T-helper 1 cell treated with Interleukin-12 subunit alpha and Interleukin-12 subunit beta and Interleukin-4 antibody, amounts not matched to agents 30 ng/mL and 1 ng/mL, for 36 hours (primary cell): ENCODE measurements at regions not wholly inside any gene's neighbourhood (a gene's known extent, or its start where the extent isn't known, plus 50 kb on each side); places are given as distances from the start of the nearest gene placed in this dataset.

Source experiments
- intact Hi-C: fragments of 100-400 bp; cut with micrococcal nuclease; formaldehyde crosslinking; loops from one replicate; pipeline ENCODE4 v1.15.1; 2024

GRCh38 chr20:50416269-50417022 lies 93.7 kb upstream of the PTPN1 start:
- intact Hi-C loops, result no loop called here

GRCh38 chr20:50417023-50417329 lies 93.2 kb upstream of the PTPN1 start:
- intact Hi-C loops, result no loop called here

GRCh38 chr20:50417484-50418235 lies 92.5 kb upstream of the PTPN1 start:
- intact Hi-C loops, result no loop called here

- intact Hi-C loops, result no loop called here
Measured at GRCh38 chr20:50418890-50419642, 91.1 kb upstream of the PTPN1 start.

- intact Hi-C loops, result no loop called here
Measured at GRCh38 chr20:50420380-50420779, 89.8 kb upstream of the PTPN1 start.

GRCh38 chr20:50421356-50422340 lies 88.5 kb upstream of the PTPN1 start:
- intact Hi-C loops, result no loop called here

GRCh38 chr20:50423758-50424157 lies 86.4 kb upstream of the PTPN1 start:
- intact Hi-C loops, result no loop called here

- intact Hi-C loops, result no loop called here
Measured at GRCh38 chr20:50425076-50425475, 85.1 kb upstream of the PTPN1 start.

- intact Hi-C loops, result no loop called here
Measured at GRCh38 chr20:50426866-50427718, 83.1 kb upstream of the PTPN1 start.

GRCh38 chr20:50427719-50428083 lies 82.5 kb upstream of the PTPN1 start:
- intact Hi-C loops, result no loop called here

- intact Hi-C loops, result no loop called here
Measured at GRCh38 chr20:50428097-50428828, 81.9 kb upstream of the PTPN1 start.

- intact Hi-C loops, result no loop called here
Measured at GRCh38 chr20:50429412-50429811, 80.8 kb upstream of the PTPN1 start.

GRCh38 chr20:50431066-50431450 lies 79.1 kb upstream of the PTPN1 start:
- intact Hi-C loops, result no loop called here

- intact Hi-C loops, result no loop called here
Measured at GRCh38 chr20:50433001-50433761, 77.0 kb upstream of the PTPN1 start.

GRCh38 chr20:50434321-50434652 lies 75.9 kb upstream of the PTPN1 start:
- intact Hi-C loops, result no loop called here

GRCh38 chr20:50434653-50435396 lies 75.4 kb upstream of the PTPN1 start:
- intact Hi-C loops, result no loop called here

GRCh38 chr20:50435397-50436051 lies 74.7 kb upstream of the PTPN1 start:
- intact Hi-C loops, result no loop called here
